ENCODE measurements at regions not wholly inside any gene's neighbourhood (a gene's known extent, or its start where the extent isn't known, plus 50 kb on each side); places are given as distances from the start of the nearest gene placed in this dataset.

DNA sequence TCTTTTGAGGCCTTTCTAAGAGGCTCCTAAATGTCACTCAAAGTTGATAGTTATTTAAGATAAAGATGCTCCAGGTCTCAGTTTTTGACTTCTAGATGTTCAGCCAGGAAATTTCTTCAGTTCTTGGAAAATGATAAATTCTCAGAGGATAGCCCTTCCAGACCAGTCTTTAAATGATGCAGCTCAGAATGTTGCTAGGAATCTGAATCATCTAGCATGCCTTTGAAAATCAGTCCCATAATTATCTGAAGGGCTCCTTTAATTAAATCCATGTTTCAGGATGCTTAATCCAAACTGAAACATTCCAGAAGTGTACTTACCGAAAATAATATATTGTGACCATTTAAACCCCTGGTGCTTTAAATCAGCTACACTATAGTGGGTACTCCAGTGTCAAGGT is 107.5 kb upstream of the FBN2 start:
- TF ChIP-seq EZH2 (IDR thresholded peaks at IDR 0.05) (no peak), POLR2AphosphoS5 (IDR thresholded peaks at IDR 0.05; ENCODE audit: borderline replicate concordance, low read depth, low read length) (no peak)

Data from SK-N-MC (cell line).